Mucosa of descending colon (tissue), 3 donors: ENCODE measurements at regions not wholly inside any gene's neighbourhood (a gene's known extent, or its start where the extent isn't known, plus 50 kb on each side); places are given as distances from the start of the nearest gene placed in this dataset.
A peak's percentile ranks its signal among the peaks of the same experiment; 100 is the strongest.

Experiments used
- ATAC-seq: fragments of 200-7000 bp; cut with Tn5 transposase; one replicate; pipeline ENCODE4 v1.9.1; 2020; ENCODE audit warnings: mild to moderate bottlenecking, moderate library complexity
- DNase-seq, 3 donors: peaks; one replicate each; pipeline ENCODE4 v3.0.0-alpha.2; 2020
- H3K36me3 ChIP-seq: fragments of 200-600 bp; one replicate; pipeline ENCODE4 v1.8.0; 2021; ENCODE audit warnings: low read depth, mild to moderate bottlenecking
- H3K4me1 ChIP-seq: fragments of 200-600 bp; one replicate; pipeline ENCODE4 v1.8.0; 2021; ENCODE audit warnings: low read depth, mild to moderate bottlenecking
- H3K4me3 ChIP-seq: fragments of 200-600 bp; one replicate; pipeline ENCODE4 v1.8.0; 2021; ENCODE audit warnings: mild to moderate bottlenecking
- H3K9me3 ChIP-seq: fragments of 200-600 bp; one replicate; pipeline ENCODE4 v1.8.0; 2021; ENCODE audit warnings: mild to moderate bottlenecking
- CTCF ChIP-seq: fragments of 200-600 bp; IDR thresholded peaks from one replicate; pipeline ENCODE4 v1.8.0; 2022; ENCODE audit warnings: antibody characterized with exemption, mild to moderate bottlenecking
- intact Hi-C, 2 donors: fragments of 100-400 bp; cut with DNase I in 1 of 2; cut with micrococcal nuclease in 1 of 2; formaldehyde crosslinking; loops; one replicate each; pipeline versions ENCODE4 v1.11.0 to v1.11.1; 2022; cut with DNase I, micrococcal nuclease
- donor health status: DM: no; HTN: no; CAD: no; lungs with moderate emphysema.
- donor health status: DM: no; HTN: no; CAD: no.
- donor health status: DM: no; HTN: yes; CAD: no.

DNA sequence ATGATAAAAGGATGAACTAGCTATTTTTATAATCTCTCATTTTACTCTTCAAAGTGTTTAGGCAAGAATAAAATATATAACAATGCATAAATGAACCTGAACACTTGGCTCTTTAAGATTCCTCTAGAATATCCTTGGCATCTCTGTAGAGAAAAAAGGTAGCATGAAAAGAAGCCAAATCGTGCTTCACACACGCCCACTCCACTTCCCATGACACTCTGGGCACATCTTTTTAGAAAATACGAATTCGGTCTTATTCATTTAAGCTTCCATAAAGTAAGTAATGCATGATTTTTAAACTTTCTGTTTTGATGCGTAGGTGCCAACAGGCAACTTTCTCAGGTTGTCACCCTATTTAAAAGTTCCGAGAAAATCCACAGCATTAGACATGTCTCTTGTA, 73.6 kb upstream of the SORBS2 start:
- Histone ChIP-seq H3K4me3 (no peak overlapping the region), H3K9me3 (no peaks in the 10 kb centered on the region), H3K4me1 (no peaks in the 10 kb centered on the region), H3K36me3 (no peaks in the 10 kb centered on the region)
- TF ChIP-seq CTCF, result no peak
- intact Hi-C loops, result no loop called here
- DNase-seq (no peak), ATAC-seq (no peak)

GRCh38 chr4:185886832-185887524, 75.0 kb upstream of the SORBS2 start:
- ATAC-seq, result peak; percentile 43
- TF ChIP-seq CTCF, result no peak
- Histone ChIP-seq H3K4me3 (no peak overlapping the region), H3K36me3 (no peaks in the 10 kb centered on the region), H3K4me1 (no peaks in the 10 kb centered on the region), H3K9me3 (no peaks in the 10 kb centered on the region)
- DNase-seq, result no peak
- intact Hi-C loops, result no loop called here

DNA sequence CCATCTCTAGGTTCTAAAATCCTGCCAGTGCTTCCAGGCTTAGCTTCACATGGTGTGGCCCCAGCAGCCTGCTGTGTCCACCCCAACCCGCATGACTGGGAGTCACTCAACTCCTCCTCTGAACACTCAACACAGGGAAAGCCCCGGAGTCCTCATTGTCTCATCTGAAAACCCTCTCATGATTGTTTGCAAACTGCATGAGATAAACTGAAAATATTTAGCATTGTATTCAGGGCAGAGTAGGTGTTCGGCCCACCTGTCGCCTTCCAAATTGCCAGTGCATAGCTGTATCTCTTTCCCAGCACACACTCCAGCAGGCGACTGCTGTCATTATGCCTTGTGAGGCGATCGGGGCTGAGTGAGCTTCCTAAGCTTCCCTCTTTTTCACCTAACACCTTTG, 76.7 kb upstream of the SORBS2 start:
- no peaks in the 10 kb centered on the region for H3K4me1 ChIP-seq
- DNase-seq (no peak), ATAC-seq (no peak)
- no peak for TF ChIP-seq CTCF
- intact Hi-C loops, result no loop called here
- no peaks in the 10 kb centered on the region for H3K36me3 ChIP-seq
- no peak overlapping the region for H3K4me3 ChIP-seq
- no peaks in the 10 kb centered on the region for H3K9me3 ChIP-seq

- no peak overlapping the region for H3K4me3 ChIP-seq
- H3K36me3 ChIP-seq, result no peaks in the 10 kb centered on the region
- no peak for TF ChIP-seq CTCF
- intact Hi-C loops, result no loop called here
- no peaks in the 10 kb centered on the region for H3K9me3 ChIP-seq
- ATAC-seq, result no peak
- no peak for DNase-seq
- no peaks in the 10 kb centered on the region for H3K4me1 ChIP-seq
Measured at GRCh38 chr4:185889585-185889984, 77.6 kb upstream of the SORBS2 start.

- no peak for TF ChIP-seq CTCF
- no peak for DNase-seq
Measured at GRCh38 chr4:185890196-185890595, 78.2 kb upstream of the SORBS2 start.

DNA sequence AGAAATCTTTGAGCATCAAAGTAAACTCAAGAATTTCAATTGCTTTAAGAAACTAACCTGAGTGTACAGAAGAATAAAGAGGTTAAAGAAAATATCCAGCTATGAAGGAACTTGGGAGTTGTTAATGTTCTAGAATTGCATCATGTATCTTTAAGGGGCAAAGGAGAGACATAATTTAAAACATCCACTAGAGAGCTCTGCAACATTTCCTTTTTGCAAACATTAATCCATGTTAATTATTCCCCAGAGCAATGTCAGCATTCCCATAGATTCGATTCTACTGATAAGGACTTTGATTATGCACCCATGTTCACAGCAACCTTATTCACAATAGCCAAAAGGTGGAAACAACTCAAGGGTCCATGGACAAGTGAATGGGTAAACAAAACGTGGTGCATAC, 80.2 kb upstream of the SORBS2 start:
- no peak for TF ChIP-seq CTCF
- DNase-seq (no peak), ATAC-seq (no peak)
- H3K36me3 ChIP-seq, result no peaks in the 10 kb centered on the region
- H3K9me3 ChIP-seq, result no peaks in the 10 kb centered on the region
- H3K4me1 ChIP-seq, result no peaks in the 10 kb centered on the region
- H3K4me3 ChIP-seq, result no peak overlapping the region
- intact Hi-C loops, result no loop called here

More at GRCh38 chr4:185890196-185890595, 78.2 kb upstream of the SORBS2 start:
- intact Hi-C loops, result no loop called here
- no peak for ATAC-seq
- Histone ChIP-seq H3K4me1 (no peaks in the 10 kb centered on the region), H3K36me3 (no peaks in the 10 kb centered on the region), H3K4me3 (no peak overlapping the region), H3K9me3 (no peaks in the 10 kb centered on the region)
